Liver (tissue), 8 donors: ENCODE measurements at regions not wholly inside any gene's neighbourhood (a gene's known extent, or its start where the extent isn't known, plus 50 kb on each side); places are given as distances from the start of the nearest gene placed in this dataset.

Experiments used
- DNase-seq: peaks from one replicate; pipeline ENCODE4 v3.0.0-alpha.2; 2017; ENCODE audit warnings: low spot score
- H3K27ac ChIP-seq, 2 donors: one replicate each; pipeline ENCODE4 v1.7.0; 2013; ENCODE audit warnings: inconsistent platforms in 2 of 2, low read length in 2 of 2, control low read depth in 1 of 2, low read depth in 1 of 2, mild to moderate bottlenecking in 1 of 2
- H3K27me3 ChIP-seq, 4 donors: one replicate each; pipeline versions ENCODE4 v1.6.1 to v1.7.0; 2013; ENCODE audit warnings: low read length in 3 of 4, inconsistent platforms in 1 of 4, mild to moderate bottlenecking in 1 of 4, moderate library complexity in 1 of 4; ENCODE audit not compliant: control insufficient read depth in 4 of 4, insufficient read depth in 4 of 4
- H3K36me3 ChIP-seq, 4 donors: one replicate each; pipeline versions ENCODE4 v1.6.1 to v1.7.0; 2013; ENCODE audit warnings: low read length in 3 of 4, mild to moderate bottlenecking in 3 of 4, low read depth in 1 of 4, moderate library complexity in 1 of 4; ENCODE audit not compliant: control insufficient read depth in 4 of 4, insufficient read depth in 3 of 4
- H3K4me1 ChIP-seq, 4 donors: one replicate each; pipeline versions ENCODE4 v1.6.1 to v1.7.0; 2013; ENCODE audit warnings: low read length in 3 of 4, mild to moderate bottlenecking in 3 of 4, moderate library complexity in 1 of 4; ENCODE audit not compliant: control insufficient read depth in 4 of 4, insufficient read depth in 4 of 4
- H3K4me3 ChIP-seq, 3 donors: one replicate each; pipeline versions ENCODE4 v1.6.1 to v1.7.0; 2013; ENCODE audit warnings: low read length in 3 of 3, control low read depth in 1 of 3, low read depth in 1 of 3, mild to moderate bottlenecking in 1 of 3
- H3K9ac ChIP-seq, 2 donors: one replicate each; pipeline ENCODE4 v1.7.0; 2013; ENCODE audit warnings: low read length in 2 of 2, mild to moderate bottlenecking in 2 of 2, moderate library complexity in 2 of 2, control low read depth in 1 of 2, low read depth in 1 of 2
- H3K9me3 ChIP-seq, 4 donors: one replicate each; pipeline versions ENCODE4 v1.6.1 to v1.7.0; 2013; ENCODE audit warnings: low read length in 3 of 4; ENCODE audit not compliant: control insufficient read depth in 4 of 4
- CTCF ChIP-seq: fragments of 150-350 bp; IDR thresholded peaks from 2 replicates; pipeline ENCODE4 v1.5.1; 2017; ENCODE audit warnings: improper control_type of control experiment, low read depth, low read length; ENCODE audit not compliant: missing input control
- FOXA1 ChIP-seq: IDR thresholded peaks from 2 replicates; pipeline ENCODE4 v1.6.1; 2016; ENCODE audit warnings: antibody characterized with exemption
- GABPA ChIP-seq, 2 donors: IDR thresholded peaks in 1 of 2; conservative IDR thresholded peaks in 1 of 2; 2 replicates each; pipeline ENCODE4 v1.6.1; 2016; ENCODE audit warnings: antibody characterized with exemption in 2 of 2, mild to moderate bottlenecking in 1 of 2, moderate library complexity in 1 of 2
- HNF4A ChIP-seq, 2 donors: conservative IDR thresholded peaks; 2 replicates each; pipeline ENCODE4 v1.6.1; 2016; ENCODE audit warnings: antibody characterized with exemption in 2 of 2, mild to moderate bottlenecking in 2 of 2
- HNF4G ChIP-seq: IDR thresholded peaks from 2 replicates; pipeline ENCODE4 v1.6.1; 2016; ENCODE audit warnings: antibody characterized with exemption
- JUND ChIP-seq, 2 donors: IDR thresholded peaks; 2 replicates each; pipeline ENCODE4 v1.6.1; 2016; ENCODE audit warnings: antibody characterized with exemption in 2 of 2
- MAX ChIP-seq: IDR thresholded peaks from 2 replicates; pipeline ENCODE4 v1.6.1; 2016; ENCODE audit warnings: antibody characterized with exemption
- REST ChIP-seq: IDR thresholded peaks from 2 replicates; pipeline ENCODE4 v1.6.1; 2016; ENCODE audit warnings: antibody characterized with exemption, mild to moderate bottlenecking
- SP1 ChIP-seq: IDR thresholded peaks from 2 replicates; pipeline ENCODE4 v1.6.1; 2018; ENCODE audit warnings: antibody characterized with exemption, mild to moderate bottlenecking
- TAF1 ChIP-seq: conservative IDR thresholded peaks from 2 replicates; pipeline ENCODE4 v1.6.1; 2016; ENCODE audit warnings: antibody characterized with exemption, mild to moderate bottlenecking
- YY1 ChIP-seq: IDR thresholded peaks from 2 replicates; pipeline ENCODE4 v1.6.1; 2016; ENCODE audit warnings: antibody characterized with exemption, mild to moderate bottlenecking
- ZBTB33 ChIP-seq: IDR thresholded peaks from 2 replicates; pipeline ENCODE4 v1.6.1; 2016; ENCODE audit warnings: antibody characterized with exemption
- WGBS: extraction: QIAGEN DNeasy Blood & Tissue Kit; methylation state at CpG from one replicate; pipeline ENCODE4 v1.1.7; 2013; 5-methylcytosine and 5-hydroxymethylcytosine counted together
- donor health status: healthy.
- donor health status: healthy.
- donor health status: healthy.
- donor health status: healthy.
- donor health status: healthy.

GRCh38 chr7:445563-446288 is 73.9 kb downstream of the PDGFA start:
- 67% methylated on average over 14 of the region's 14 CpGs for WGBS
- DNase-seq: no peak
- TF ChIP-seq JUND (IDR thresholded peaks at IDR 0.05) (no peak), YY1 (no peak), REST (no peak), FOXA1 (no peak), SP1 (no peak), ZBTB33 (no peak), HNF4G (no peak), CTCF (no peak), HNF4A (conservative IDR thresholded peaks at IDR 0.05) (no peak), TAF1 (no peak)
- no peak overlapping the region for H3K9ac ChIP-seq
- no peaks in the 10 kb centered on the region for H3K36me3 ChIP-seq
- no peak overlapping the region for H3K4me3 ChIP-seq
- no peaks in the 10 kb centered on the region for H3K27me3 ChIP-seq
- H3K9me3 ChIP-seq: peaks cover 0 to 3% (median 0%) of the 10 kb centered on the region in 4 donors
- no peak overlapping the region for H3K27ac ChIP-seq
- no peaks in the 10 kb centered on the region for H3K4me1 ChIP-seq

- Histone ChIP-seq H3K9ac (no peak overlapping the region), H3K27ac (no peak overlapping the region), H3K27me3 (peaks cover 0 to under 1% (median 0%) of the 10 kb centered on the region in 4 donors), H3K36me3 (no peaks in the 10 kb centered on the region), H3K9me3 (peaks cover 0 to 3% (median 0%) of the 10 kb centered on the region in 4 donors), H3K4me1 (no peaks in the 10 kb centered on the region), H3K4me3 (no peak overlapping the region)
- DNase-seq: no peak
- 78% methylated on average over 29 of the region's 29 CpGs for WGBS
- no peak for TF ChIP-seq REST
- no peak for TF ChIP-seq YY1
- no peak for TF ChIP-seq ZBTB33
- TF ChIP-seq CTCF: no peak
- TF ChIP-seq HNF4A (conservative IDR thresholded peaks at IDR 0.05): no peak
- TF ChIP-seq GABPA (IDR thresholded peaks at IDR 0.05 in 1 of 2, conservative IDR thresholded peaks at IDR 0.05 in 1 of 2): no peak
- TF ChIP-seq MAX: no peak
- TF ChIP-seq TAF1: no peak
- TF ChIP-seq SP1: no peak
Observed at GRCh38 chr7:446289-446935, 73.2 kb downstream of the PDGFA start.
